ENCODE measurements at regions not wholly inside any gene's neighbourhood (a gene's known extent, or its start where the extent isn't known, plus 50 kb on each side); places are given as distances from the start of the nearest gene placed in this dataset.
A peak's percentile ranks its signal among the peaks of the same experiment; 100 is the strongest.

- DNase-seq (ENCODE audit: low read depth) = peak; percentile 65
Observed at GRCh38 chr1:229108598-229109201, 162.2 kb upstream of the RAB4A start.

DNA sequence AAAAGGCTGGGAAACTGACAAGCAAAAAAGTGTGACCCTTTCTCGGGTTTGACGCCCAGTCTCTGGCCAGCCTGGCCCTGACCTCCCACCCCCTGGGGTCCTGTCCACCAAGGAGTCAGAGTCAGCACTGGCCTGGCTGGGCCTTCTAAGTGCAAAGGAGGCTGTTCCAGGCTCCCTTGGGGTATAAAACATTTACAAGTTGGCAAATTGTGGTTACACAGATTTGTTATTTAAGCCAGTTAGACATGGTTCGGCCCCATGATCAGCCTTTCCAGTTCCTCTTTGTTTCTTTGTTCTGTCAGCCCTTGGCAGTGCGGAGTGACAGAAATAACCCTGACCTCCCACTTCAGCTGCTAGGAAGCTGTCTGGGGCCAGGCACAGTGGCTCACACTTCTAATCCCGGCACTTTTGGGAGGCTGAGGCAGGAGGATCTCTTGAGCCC lies 161.6 kb upstream of the RAB4A start:
- peak; percentile 23 for DNase-seq (ENCODE audit: low read depth)

- no peak for DNase-seq (ENCODE audit: low read depth)
Observed at GRCh38 chr1:229110986-229111385, 159.9 kb upstream of the RAB4A start.

DNA sequence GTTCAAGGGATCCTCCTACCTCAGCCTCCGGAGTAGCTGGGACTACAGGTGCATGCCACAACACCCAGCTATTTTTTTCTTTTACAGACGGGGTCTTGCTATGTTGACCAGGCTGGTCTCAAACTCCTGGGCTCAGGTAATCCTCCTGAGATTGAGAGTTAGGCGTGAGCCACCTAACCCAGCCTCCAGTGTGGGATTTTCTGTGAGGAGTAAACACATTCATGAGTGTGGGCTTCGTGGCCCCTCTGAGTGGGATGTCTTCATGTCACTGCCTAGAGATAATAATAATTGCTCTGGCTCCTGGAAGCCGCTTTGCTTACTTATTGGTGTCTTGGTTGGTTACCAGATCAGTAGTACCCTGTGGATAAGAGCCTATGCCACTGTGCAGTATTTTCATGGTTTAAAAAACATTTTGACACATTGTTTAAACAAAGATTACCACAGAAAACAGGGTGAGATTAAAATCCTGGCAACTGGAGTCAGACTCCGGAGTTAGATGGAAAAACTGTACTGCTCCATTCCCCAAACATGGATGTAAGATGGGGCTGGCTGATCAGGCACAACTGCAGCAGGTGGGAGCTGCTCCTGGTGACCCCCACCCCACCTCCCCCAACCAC lies 159.1 kb upstream of the RAB4A start:
- no peak for DNase-seq (ENCODE audit: low read depth)

- no peak for DNase-seq (ENCODE audit: low read depth)
Observed at GRCh38 chr1:229112832-229113548, 157.9 kb upstream of the RAB4A start.

DNA sequence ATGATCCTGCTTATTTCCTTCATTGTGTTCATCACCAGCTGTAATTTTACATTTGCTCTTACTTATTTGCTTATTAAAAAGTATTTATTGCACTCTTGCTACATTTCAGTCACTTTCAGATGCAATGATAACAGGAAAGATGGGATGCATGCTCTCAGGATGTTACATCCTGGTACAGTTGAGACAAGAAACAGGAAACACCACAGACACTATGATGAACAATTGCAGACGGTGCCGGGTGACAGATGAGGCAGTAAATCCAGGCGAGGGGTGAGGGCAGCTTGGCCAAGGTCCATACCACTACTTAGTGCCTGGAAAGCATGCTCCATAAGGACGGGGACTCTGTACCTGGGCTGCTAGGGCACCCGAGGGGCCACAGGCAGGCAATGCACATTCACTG lies 156.6 kb upstream of the RAB4A start:
- no peak for DNase-seq (ENCODE audit: low read depth)

GRCh38 chr1:229114850-229115365 lies 156.0 kb upstream of the RAB4A start:
- no peak for DNase-seq (ENCODE audit: low read depth)

DNA sequence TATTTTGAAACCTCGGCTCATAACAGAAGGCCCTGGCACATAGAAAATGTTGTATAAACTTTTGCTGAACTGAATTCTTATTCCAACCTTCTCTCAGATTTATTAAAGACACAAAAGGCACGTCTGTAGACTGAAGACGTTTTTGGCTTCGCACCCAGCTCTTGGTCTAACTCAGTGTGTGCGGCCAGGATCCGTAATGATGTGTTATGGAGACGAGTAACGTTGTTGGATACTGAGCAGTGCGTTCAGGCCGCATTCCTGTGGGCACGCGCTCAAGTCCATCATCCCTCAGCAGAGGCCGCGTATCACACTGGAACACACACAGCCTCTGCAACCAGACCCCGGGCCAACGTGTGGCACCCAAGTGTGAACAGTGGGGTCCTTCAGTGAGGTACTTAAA lies 154.8 kb upstream of the RAB4A start:
- DNase-seq (ENCODE audit: low read depth) = no peak

DNA sequence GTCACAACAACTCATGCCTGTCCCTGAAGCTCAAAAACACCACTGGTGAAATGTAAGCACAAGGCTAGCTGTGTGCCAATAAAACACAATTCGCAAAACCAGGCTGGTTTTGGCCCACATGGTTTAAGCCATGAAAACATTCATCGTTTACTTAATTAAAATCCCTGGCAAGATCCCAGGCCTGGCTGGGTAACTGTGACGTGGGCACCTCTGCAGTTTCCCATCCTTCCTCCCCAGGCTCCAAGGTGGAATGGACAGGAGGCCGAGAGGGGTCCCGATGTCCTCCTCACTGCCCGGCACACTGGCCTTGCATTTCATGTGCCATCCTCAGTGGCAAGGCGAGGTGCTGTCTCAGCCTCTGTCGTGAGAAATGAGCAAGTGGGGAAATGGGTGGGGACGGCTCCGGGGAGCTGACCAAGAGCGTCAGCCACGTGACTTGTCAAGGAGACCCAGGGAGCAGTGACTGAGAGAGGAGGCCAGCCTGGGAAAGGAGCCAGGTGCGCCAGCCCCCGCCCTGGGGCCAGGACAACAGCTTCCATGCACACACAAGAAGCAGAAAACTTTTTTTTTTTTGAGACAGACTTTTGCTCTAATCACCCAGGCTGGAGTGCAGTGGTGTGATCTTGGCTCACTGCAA lies 153.1 kb upstream of the RAB4A start:
- peak; percentile 63 for DNase-seq (ENCODE audit: low read depth)

- DNase-seq (ENCODE audit: low read depth) = no peak
Observed at GRCh38 chr1:229118477-229119061, 152.3 kb upstream of the RAB4A start.

- no peak for DNase-seq (ENCODE audit: low read depth)
Observed at GRCh38 chr1:229119161-229119560, 151.8 kb upstream of the RAB4A start.

GRCh38 chr1:229119876-229120275 lies 151.0 kb upstream of the RAB4A start:
- no peak for DNase-seq (ENCODE audit: low read depth)

- no peak for DNase-seq (ENCODE audit: low read depth)
Observed at GRCh38 chr1:229121845-229122436, 149.0 kb upstream of the RAB4A start.

- no peak for DNase-seq (ENCODE audit: low read depth)
Observed at GRCh38 chr1:229122606-229123005, 148.3 kb upstream of the RAB4A start.

GRCh38 chr1:229124116-229124515 lies 146.8 kb upstream of the RAB4A start:
- DNase-seq (ENCODE audit: low read depth) = no peak

DNA sequence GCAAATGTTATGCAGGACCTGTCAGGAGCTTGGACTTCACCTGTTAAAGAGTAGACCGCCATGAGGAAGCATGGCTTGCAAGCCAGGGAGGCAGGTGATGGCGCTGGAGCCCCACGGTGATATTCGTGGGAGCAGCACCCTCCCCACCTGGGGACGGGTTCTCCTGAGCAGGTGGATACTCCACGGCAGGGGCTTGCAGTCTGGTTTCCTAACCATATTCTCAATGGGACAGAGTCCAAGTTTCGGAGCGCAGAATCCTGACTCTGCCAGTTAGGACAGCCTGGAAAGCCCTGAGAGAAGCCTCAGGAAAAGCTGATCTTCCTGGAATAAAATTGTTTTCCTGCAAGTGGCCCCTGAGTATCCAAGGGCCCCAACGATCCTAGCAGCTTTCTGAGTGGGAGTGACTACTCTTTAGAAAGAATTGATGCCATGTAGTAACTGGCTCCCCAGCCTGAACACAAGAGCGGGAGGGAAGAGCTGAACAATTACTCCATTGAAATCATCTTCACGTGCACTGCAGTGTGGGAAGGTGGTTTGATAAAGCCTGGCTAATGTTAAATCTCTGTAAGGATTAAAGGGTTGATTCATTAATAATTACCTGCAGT lies 146.3 kb upstream of the RAB4A start:
- peak; percentile 32 for DNase-seq (ENCODE audit: low read depth)

GRCh38 chr1:229127301-229127700 lies 143.6 kb upstream of the RAB4A start:
- peak; percentile 21 for DNase-seq (ENCODE audit: low read depth)

DNA sequence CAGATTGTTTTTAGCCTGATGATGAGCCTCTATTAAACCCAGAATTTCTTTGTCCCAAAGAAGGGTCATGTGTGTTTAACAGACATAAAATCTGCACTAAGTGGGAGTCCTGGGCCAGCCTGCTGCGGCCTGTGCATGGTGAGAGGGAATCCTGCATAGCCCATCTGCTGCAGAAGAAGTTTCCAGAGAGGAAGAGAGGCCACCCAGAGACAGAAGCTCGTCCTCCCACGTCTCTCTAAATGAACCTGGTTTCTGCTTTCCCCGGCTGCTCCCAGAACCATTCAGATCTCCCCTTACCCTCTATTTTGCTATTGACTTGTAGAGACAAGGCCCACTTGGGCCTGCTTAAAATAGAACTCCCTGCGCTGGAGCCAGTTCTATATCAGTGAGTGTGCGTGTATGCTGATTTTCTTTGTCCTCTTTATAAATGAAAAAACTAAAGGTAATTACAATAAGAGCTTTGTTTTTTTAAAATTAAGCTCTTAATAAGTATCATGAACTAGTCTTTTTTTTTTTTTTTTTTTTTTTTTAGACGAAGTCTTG lies 142.8 kb upstream of the RAB4A start:
- no peak for DNase-seq (ENCODE audit: low read depth)

GRCh38 chr1:229129301-229130027 lies 141.4 kb upstream of the RAB4A start:
- DNase-seq (ENCODE audit: low read depth) = no peak

DNA sequence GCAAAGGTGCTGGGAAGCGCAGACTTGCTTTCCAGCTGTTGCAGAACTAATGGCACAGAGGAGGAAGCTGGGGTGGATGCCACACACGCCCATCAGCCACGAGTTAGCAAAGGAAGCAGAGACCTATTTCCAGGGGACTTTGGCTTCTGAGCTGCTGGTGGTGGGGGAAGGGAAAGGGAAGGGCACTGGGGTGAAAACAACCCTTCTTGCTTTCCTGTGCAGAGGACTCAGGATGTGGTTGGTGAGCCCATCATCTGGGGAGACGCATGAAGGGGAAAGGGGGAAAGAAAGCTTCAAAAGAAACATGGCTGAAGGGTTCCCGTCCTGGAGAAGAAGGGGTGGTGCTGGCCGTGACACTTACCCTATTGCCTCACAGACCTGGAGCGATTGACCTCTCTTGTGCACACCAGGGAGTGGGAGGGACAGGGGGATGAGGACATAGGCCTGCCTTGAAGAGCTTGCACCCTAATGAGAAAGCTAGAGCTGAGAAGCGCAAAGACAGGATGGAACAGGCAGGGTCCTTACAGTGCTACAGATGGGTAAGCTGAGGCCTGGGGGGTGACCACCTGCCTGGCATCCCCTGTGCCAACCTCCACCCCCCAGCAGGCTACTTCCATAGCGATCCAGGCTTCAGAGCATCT lies 140.8 kb upstream of the RAB4A start:
- DNase-seq (ENCODE audit: low read depth) = no peak
